GM21786 (cell line): ENCODE measurements at regions not wholly inside any gene's neighbourhood (a gene's known extent, or its start where the extent isn't known, plus 50 kb on each side); places are given as distances from the start of the nearest gene placed in this dataset.
"Not testable (repeated sequence)": the region's sequence is repeated elsewhere in the genome, so short reads cannot be mapped to it uniquely, and the experiment has no call there.

Experiments used
- ATAC-seq: cut with Tn5 transposase; IDR thresholded peaks from one replicate; pipeline ENCODE4 v1.9.1; 2021; ENCODE audit not compliant: unreplicated experiment

DNA sequence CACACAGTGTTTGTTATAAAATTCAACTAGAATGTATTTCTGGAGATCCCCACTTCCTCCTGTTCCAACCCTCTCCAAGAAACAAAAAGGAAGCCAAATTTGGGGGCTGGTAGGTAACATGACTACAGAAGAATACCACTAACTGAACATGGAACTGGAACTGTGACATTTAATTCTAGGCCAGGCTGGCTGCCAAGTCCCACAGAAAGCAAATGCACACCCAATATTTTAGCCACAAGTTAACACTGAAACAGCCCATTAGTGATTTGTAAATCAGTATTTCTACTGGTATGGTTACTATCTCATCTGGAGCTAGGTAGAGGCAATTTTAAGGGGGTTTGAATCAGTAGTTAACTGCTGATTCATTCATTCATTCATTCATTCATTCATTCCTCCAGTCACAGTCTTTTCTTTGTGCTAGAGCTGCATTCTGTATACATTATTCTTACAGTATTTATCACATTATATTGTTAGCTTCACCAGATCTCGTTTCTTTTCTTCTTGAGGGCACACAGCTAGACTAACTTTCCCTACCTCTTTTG lies 131.7 kb upstream of the GDNF start:
- no peak for ATAC-seq

GRCh38 chr5:37966871-37967270 lies 127.0 kb upstream of the GDNF start:
- no peak for ATAC-seq

- ATAC-seq: no peak
Measured at GRCh38 chr5:37966291-37966690, 126.5 kb upstream of the GDNF start.

- no peak for ATAC-seq
Measured at GRCh38 chr5:37962389-37962788, 122.5 kb upstream of the GDNF start.

- ATAC-seq: no peak
Measured at GRCh38 chr5:37957218-37957617, 117.4 kb upstream of the GDNF start.

DNA sequence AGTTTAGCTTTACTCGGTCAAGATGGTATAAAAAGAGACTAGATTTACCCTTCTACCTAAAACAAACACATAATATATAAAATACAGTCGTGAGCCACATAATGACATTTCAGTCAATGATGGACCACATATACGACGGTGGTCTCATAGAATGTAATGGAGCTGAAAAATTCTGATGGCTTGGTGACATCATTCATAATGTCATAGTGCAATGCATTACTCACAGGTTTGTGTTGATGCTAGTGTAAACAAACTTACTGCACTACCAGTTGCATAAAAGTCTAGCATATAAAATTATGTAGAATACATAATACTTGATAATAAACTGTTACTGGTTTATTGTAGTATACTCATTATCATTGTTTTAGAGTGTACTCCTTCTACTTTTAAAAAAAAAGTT lies 115.9 kb upstream of the GDNF start:
- ATAC-seq: no peak

- no peak for ATAC-seq
Measured at GRCh38 chr5:37954561-37954960, 114.7 kb upstream of the GDNF start.

- ATAC-seq: no peak
Measured at GRCh38 chr5:37951946-37952721, 112.3 kb upstream of the GDNF start.

DNA sequence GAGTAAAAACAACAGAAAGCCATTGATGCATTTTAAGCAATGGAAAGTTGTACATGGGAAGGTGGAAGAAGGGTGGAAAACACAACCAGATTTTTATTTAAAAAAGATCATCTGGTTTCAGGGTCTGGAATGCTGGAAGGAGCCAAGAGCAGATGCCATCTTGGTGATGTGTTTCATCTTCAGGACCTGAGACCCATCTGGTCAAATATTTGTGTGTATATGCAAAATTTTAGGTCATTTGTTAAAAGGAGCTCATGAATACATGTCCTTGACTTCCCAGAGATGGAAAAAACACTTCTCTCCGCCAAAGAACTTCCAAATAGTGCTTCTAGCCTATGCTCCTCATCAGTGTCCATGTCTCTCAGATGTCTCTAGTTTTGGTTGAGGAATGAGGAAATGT lies 110.6 kb upstream of the GDNF start:
- ATAC-seq: no peak

- no peak for ATAC-seq
Measured at GRCh38 chr5:37945446-37945845, 105.6 kb upstream of the GDNF start.

- ATAC-seq: not testable (repeated sequence)
Measured at GRCh38 chr5:37943136-37943535, 103.3 kb upstream of the GDNF start.

GRCh38 chr5:37940931-37941623 lies 101.2 kb upstream of the GDNF start:
- ATAC-seq: no peak

DNA sequence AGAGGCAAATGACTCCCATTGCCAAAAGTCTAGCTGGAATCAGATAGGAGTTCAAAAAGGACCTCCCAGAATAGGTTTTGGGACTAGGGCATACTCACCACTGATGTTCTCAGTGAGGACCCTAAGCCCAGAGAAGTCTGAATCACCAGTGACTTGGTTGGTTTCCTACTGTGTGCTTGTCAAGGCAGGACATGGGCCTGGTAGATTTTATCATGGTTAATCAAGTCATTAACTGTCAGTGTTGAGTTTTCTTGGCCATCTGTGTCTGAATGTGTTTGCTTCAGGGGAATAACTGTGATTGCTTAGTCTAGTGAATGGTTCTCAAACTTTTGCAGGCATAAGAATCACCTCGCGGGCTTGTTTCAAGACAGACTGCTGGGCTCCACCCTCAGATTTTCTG lies 99.0 kb upstream of the GDNF start:
- ATAC-seq: no peak

DNA sequence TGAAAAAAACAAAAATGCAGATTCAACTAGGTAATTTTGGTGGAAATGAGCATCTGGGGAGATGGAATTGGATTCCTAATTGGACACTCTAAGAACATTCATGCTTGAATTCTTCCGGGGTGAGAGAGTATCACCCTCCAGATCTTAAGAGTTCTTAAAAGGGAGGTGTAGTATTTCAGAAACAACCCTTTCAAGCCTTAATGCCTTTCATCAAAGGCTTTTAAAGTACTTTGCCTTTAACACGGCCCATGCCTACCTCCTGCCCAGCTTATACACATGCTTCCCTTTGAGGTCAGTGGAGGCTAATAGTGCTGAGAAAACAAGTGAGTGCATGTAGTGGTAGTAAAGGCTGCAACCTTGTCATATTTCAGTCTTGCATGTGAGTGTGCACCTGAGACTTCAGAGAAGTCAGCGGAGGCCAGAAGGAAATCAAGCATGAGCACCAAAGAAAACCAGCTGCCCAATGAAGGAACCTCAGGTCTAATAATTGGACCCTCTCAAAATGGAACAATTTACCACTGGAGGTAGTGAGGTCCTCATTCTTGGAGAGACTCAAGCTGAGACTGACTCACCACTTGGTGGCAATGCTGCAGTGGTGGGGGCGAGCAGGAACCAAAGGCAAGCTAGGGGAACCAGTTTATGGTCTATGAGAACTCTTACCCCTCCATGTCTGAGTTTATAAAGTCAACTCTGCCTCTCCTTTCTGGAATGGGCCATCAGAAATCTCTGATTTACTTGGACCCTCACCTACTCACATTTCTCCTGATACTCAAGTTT lies 98.4 kb upstream of the GDNF start:
- ATAC-seq: no peak

DNA sequence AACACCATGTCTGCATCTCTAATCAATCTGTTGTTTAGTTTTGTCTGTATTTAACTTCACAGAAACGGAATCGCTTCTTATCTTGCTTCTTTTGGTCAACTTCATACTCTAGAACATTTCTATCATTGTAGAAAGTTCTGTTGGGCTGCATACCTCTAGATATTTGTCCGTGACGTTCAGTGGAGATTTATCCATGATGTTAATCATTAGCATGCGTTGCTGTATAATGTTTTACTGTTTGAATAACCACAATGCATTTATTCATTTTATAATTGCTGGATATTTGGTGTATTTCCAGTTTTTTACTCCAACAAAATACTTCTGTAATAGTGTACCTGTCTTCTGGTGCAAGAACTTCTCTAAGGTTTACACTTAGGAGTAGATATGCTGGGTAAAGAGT lies 96.2 kb upstream of the GDNF start:
- ATAC-seq: no peak

GRCh38 chr5:37933576-37933975 lies 93.7 kb upstream of the GDNF start:
- no peak for ATAC-seq

DNA sequence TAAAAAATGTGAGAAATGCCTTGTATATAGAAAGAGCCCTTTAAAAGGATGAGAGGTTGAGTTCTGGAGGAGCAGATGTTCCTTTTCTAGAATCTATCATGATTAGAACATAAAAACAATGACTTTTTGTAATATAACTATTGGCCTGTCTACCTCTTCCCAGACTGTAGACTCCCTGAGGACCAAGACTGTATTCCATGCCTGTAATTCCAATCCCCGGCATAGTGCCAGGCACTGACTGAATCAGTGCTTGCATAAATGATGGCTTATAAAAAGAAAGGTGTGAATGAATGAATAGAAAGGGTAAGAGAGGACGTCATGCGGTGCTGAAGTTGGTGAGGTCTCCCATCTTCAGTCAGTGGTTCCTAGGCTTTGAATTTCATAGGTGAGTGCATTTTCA lies 92.6 kb upstream of the GDNF start:
- ATAC-seq: no peak

GRCh38 chr5:37931541-37931940 lies 91.7 kb upstream of the GDNF start:
- ATAC-seq: no peak

- ATAC-seq: no peak
Measured at GRCh38 chr5:37930350-37930749, 90.5 kb upstream of the GDNF start.

DNA sequence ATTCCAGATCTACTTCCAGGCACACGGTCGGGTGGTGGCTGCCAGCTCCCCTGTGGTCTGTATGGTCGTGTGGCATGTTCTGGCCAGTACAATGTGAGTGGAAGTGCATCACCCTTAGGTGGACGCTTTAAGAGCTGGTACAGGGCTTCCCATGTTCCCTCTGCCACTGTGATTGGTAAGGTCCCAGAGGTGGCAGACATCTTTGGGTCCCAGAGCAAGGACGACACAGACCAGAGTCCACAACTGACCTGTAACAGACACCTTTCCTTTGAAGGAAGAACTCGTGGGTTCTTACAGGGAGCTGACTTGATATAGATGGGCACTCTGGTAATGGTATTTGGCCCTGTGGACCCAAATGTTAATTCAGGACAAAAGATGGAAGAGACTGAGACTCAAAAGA lies 90.0 kb upstream of the GDNF start:
- no peak for ATAC-seq

- not testable (repeated sequence) for ATAC-seq
Measured at GRCh38 chr5:37927753-37928152, 87.9 kb upstream of the GDNF start.

- ATAC-seq: no peak
Measured at GRCh38 chr5:37926732-37927131, 86.9 kb upstream of the GDNF start.
